Suprapubic skin (tissue), 4 donors: ENCODE measurements at regions not wholly inside any gene's neighbourhood (a gene's known extent, or its start where the extent isn't known, plus 50 kb on each side); places are given as distances from the start of the nearest gene placed in this dataset.
"Not testable (repeated sequence)": the region's sequence is repeated elsewhere in the genome, so short reads cannot be mapped to it uniquely, and the experiment has no call there.

Experiments
- DNase-seq, 2 donors: peaks; one replicate each; pipeline ENCODE4 v3.0.0-alpha.2; 2019; ENCODE audit warnings: low spot score in 2 of 2
- H3K27ac ChIP-seq: fragments of 200-600 bp; sonication (generic); one replicate; pipeline ENCODE4 v1.5.1; 2019
- H3K27me3 ChIP-seq: fragments of 200-600 bp; sonication (generic); one replicate; pipeline ENCODE4 v1.5.1; 2019
- H3K36me3 ChIP-seq: fragments of 200-600 bp; sonication (generic); one replicate; pipeline ENCODE4 v1.5.1; 2019
- H3K4me1 ChIP-seq: fragments of 200-600 bp; sonication (generic); one replicate; pipeline ENCODE4 v1.5.1; 2019
- H3K4me3 ChIP-seq: fragments of 200-600 bp; sonication (generic); one replicate; pipeline ENCODE4 v1.5.1; 2019; ENCODE audit warnings: mild to moderate bottlenecking
- H3K9me3 ChIP-seq: fragments of 200-600 bp; sonication (generic); one replicate; pipeline ENCODE4 v1.5.1; 2019
- EP300 ChIP-seq: sonication (generic); formaldehyde crosslinking; IDR thresholded peaks from one replicate; pipeline ENCODE4 v1.6.1; 2017; ENCODE audit warnings: antibody characterized with exemption
- POLR2A ChIP-seq, 2 donors: fragments of 450-650 bp; IDR thresholded peaks; one replicate each; pipeline ENCODE4 v1.6.1; 2017; ENCODE audit warnings: antibody characterized with exemption in 2 of 2, mild to moderate bottlenecking in 2 of 2, moderate library complexity in 2 of 2
- POLR2AphosphoS5 ChIP-seq, 3 donors: sonication (generic); formaldehyde crosslinking; IDR thresholded peaks; one replicate each; pipeline ENCODE4 v1.6.1; 2017; ENCODE audit warnings: antibody characterized with exemption in 3 of 3
- WGBS: methylation state at CpG from one replicate; pipeline ENCODE4 v1.1.5; 2018; 5-methylcytosine and 5-hydroxymethylcytosine counted together
- TF ChIP-seq, protein P1 (sequence below), 2 donors: fragments of 200-600 bp in 1 of 2; fragments of 450-650 bp in 1 of 2; sonication (generic) in 1 of 2; IDR thresholded peaks; one replicate each; pipeline ENCODE4 v1.5.1; 2016 to 2019; ENCODE audit warnings: antibody characterized with exemption in 2 of 2, mild to moderate bottlenecking in 1 of 2, moderate library complexity in 1 of 2

GRCh38 chr7:138247081-138247480 is 170.8 kb downstream of the AKR1D1 start:
- 55% methylated on average over 1 of the region's 1 CpG for WGBS
- TF ChIP-seq POLR2AphosphoS5 (IDR thresholded peaks at IDR 0.05) (no peak), POLR2A (IDR thresholded peaks at IDR 0.05) (no peak), EP300 (no peak)
- TF ChIP-seq, protein P1, sequence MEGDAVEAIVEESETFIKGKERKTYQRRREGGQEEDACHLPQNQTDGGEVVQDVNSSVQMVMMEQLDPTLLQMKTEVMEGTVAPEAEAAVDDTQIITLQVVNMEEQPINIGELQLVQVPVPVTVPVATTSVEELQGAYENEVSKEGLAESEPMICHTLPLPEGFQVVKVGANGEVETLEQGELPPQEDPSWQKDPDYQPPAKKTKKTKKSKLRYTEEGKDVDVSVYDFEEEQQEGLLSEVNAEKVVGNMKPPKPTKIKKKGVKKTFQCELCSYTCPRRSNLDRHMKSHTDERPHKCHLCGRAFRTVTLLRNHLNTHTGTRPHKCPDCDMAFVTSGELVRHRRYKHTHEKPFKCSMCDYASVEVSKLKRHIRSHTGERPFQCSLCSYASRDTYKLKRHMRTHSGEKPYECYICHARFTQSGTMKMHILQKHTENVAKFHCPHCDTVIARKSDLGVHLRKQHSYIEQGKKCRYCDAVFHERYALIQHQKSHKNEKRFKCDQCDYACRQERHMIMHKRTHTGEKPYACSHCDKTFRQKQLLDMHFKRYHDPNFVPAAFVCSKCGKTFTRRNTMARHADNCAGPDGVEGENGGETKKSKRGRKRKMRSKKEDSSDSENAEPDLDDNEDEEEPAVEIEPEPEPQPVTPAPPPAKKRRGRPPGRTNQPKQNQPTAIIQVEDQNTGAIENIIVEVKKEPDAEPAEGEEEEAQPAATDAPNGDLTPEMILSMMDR (IDR thresholded peaks at IDR 0.05), result no peak
- no peaks in the 10 kb centered on the region for H3K36me3 ChIP-seq

GRCh38 chr7:138247568-138248333 is 171.5 kb downstream of the AKR1D1 start:
- DNase-seq, result no peak
- no peak overlapping the region for H3K27ac ChIP-seq
- H3K27me3 ChIP-seq, result no peaks in the 10 kb centered on the region
- WGBS, result 58% methylated on average over 9 of the region's 9 CpGs
- no peaks in the 10 kb centered on the region for H3K36me3 ChIP-seq
- H3K4me3 ChIP-seq, result no peak overlapping the region
- no peaks in the 10 kb centered on the region for H3K4me1 ChIP-seq
- TF ChIP-seq POLR2A (IDR thresholded peaks at IDR 0.05) (no peak), POLR2AphosphoS5 (IDR thresholded peaks at IDR 0.05) (no peak), EP300 (no peak)
- TF ChIP-seq, protein P1 (IDR thresholded peaks at IDR 0.05), result no peak
- H3K9me3 ChIP-seq, result no peaks in the 10 kb centered on the region

More at GRCh38 chr7:138247081-138247480, 170.8 kb downstream of the AKR1D1 start:
- no peaks in the 10 kb centered on the region for H3K4me1 ChIP-seq
- DNase-seq, result no peak
- H3K27me3 ChIP-seq, result no peaks in the 10 kb centered on the region
- H3K9me3 ChIP-seq, result no peaks in the 10 kb centered on the region
- no peak overlapping the region for H3K27ac ChIP-seq
- H3K4me3 ChIP-seq, result no peak overlapping the region

DNA sequence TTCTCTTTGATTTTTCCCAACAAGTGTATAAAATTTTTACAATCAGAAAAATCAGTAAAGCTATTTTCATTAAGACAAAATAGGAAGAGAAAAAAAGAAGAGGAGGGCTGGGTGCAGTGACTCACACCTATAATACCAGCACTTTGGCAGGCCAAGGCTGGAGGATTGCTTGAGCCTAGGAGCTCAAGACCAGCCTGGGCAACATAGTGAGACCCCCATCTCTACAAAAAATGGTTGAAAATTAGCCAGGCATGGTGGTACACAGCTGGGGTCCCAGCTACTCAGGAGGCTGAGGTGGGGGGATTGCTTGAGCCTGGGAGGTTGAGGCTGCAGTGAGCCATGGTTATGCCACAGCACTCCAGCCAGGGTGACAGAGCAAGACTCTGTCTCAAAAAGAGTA is 172.3 kb downstream of the AKR1D1 start:
- H3K4me1 ChIP-seq, result no peaks in the 10 kb centered on the region
- TF ChIP-seq EP300, result no peak
- TF ChIP-seq, protein P1 (IDR thresholded peaks at IDR 0.05), result no peak
- H3K36me3 ChIP-seq, result no peaks in the 10 kb centered on the region
- no peaks in the 10 kb centered on the region for H3K9me3 ChIP-seq
- no peak overlapping the region for H3K27ac ChIP-seq
- H3K27me3 ChIP-seq, result no peaks in the 10 kb centered on the region
- no peak overlapping the region for H3K4me3 ChIP-seq
- DNase-seq, result no peak

DNA sequence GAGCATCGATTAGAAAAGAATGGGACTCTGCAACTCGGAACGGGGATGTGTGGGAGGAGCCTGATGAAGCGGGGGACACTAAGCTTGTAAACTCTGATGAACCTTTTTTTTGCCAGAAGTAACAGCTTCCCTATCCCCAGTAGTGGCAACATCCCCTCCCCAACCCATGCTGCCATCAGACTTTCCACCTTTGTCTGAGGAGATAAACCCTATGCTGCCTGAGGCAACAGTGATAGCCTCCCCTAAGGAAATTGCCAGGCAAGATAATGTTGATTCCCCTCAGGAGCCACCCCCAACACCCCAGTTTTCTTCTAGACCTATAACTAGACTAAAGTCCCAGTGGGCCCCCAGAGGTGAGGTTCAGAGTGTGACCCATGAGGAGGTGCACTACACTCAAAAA is 173.7 kb downstream of the AKR1D1 start:
- 95% methylated on average over 4 of the region's 4 CpGs for WGBS
- no peak for DNase-seq
- no peaks in the 10 kb centered on the region for H3K36me3 ChIP-seq
- no peak overlapping the region for H3K4me3 ChIP-seq
- no peak overlapping the region for H3K27ac ChIP-seq
- TF ChIP-seq, protein P1 (IDR thresholded peaks at IDR 0.05), result no peak
- no peak for TF ChIP-seq POLR2AphosphoS5 (IDR thresholded peaks at IDR 0.05)
- H3K27me3 ChIP-seq, result no peaks in the 10 kb centered on the region
- H3K4me1 ChIP-seq, result no peaks in the 10 kb centered on the region
- H3K9me3 ChIP-seq, result no peaks in the 10 kb centered on the region

DNA sequence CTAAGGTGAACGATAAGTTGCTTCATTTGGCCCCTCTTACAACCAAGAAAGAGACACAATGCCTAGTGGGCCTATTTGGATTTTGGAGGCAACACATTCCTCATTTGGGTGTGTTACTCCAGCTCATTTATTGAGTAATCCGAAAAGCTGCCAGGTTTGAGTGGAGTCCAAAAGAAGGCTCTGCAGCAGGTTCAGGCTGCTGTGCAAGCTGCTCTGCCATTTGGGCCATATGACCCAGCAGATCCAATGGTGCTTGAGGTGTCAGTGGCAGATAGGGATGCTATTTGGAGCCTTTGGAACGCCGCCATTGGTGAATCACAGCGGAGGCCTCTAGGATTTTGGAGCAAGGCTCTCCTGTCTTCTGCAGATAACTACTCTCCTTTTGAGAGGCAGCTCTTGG is 176.4 kb downstream of the AKR1D1 start:
- H3K36me3 ChIP-seq, H3K4me3 ChIP-seq, H3K27me3 ChIP-seq, H3K4me1 ChIP-seq, H3K27ac ChIP-seq, H3K9me3 ChIP-seq, DNase-seq: not testable (repeated sequence)
- 80% methylated on average over 5 of the region's 5 CpGs for WGBS

- DNase-seq, result no peak
- no peaks in the 10 kb centered on the region for H3K27me3 ChIP-seq
- TF ChIP-seq, protein P1 (IDR thresholded peaks at IDR 0.05), result no peak
- TF ChIP-seq POLR2A (IDR thresholded peaks at IDR 0.05), result no peak
- TF ChIP-seq EP300, result no peak
- TF ChIP-seq POLR2AphosphoS5 (IDR thresholded peaks at IDR 0.05), result no peak
- H3K4me3 ChIP-seq, result no peak overlapping the region
- no peak overlapping the region for H3K27ac ChIP-seq
- no peaks in the 10 kb centered on the region for H3K36me3 ChIP-seq
- 88% methylated on average over 5 of the region's 5 CpGs for WGBS
- H3K4me1 ChIP-seq, result no peaks in the 10 kb centered on the region
- H3K9me3 ChIP-seq, result no peaks in the 10 kb centered on the region
These were observed 178.2 kb downstream of the AKR1D1 start for GRCh38 chr7:138254444-138254843.
